Esophagus squamous epithelium (tissue), 5 donors: ENCODE measurements at regions not wholly inside any gene's neighbourhood (a gene's known extent, or its start where the extent isn't known, plus 50 kb on each side); places are given as distances from the start of the nearest gene placed in this dataset.
"Not testable (repeated sequence)": the region's sequence is repeated elsewhere in the genome, so short reads cannot be mapped to it uniquely, and the experiment has no call there.

Experiments
- DNase-seq: peaks from one replicate; lab custom pipeline; 2025; lab: John Stamatoyannopoulos, UW
- H3K27ac ChIP-seq, 4 donors: fragments of 200-600 bp; sonication (generic); one replicate each; pipeline ENCODE4 v1.5.1; 2016 to 2019; ENCODE audit warnings: mild to moderate bottlenecking in 1 of 4
- H3K27me3 ChIP-seq, 4 donors: fragments of 200-600 bp; sonication (generic); 1 replicate in 3 of 4; 2 replicates in 1 of 4; pipeline versions ENCODE4 v1.5.1 to v1.6.0; 2017 to 2021; ENCODE audit warnings: antibody characterized with exemption in 1 of 4
- H3K36me3 ChIP-seq, 3 donors: fragments of 200-600 bp; sonication (generic); one replicate each; pipeline ENCODE4 v1.5.1; 2016 to 2019
- H3K4me1 ChIP-seq, 3 donors: fragments of 200-600 bp; sonication (generic); one replicate each; pipeline ENCODE4 v1.5.1; 2017 to 2019
- H3K4me3 ChIP-seq, 4 donors: fragments of 200-600 bp; sonication (generic); 1 replicate in 3 of 4; 2 replicates in 1 of 4; pipeline ENCODE4 v1.5.1; 2016 to 2019; ENCODE audit warnings: mild to moderate bottlenecking in 2 of 4, moderate library complexity in 1 of 4
- H3K9me3 ChIP-seq, 3 donors: fragments of 200-600 bp; sonication (generic); one replicate each; pipeline ENCODE4 v1.5.1; 2016 to 2019
- CTCF ChIP-seq, 6 experiments: fragments of 450-650 bp in 4 of 6; fragments of 200-600 bp in 2 of 6; sonication (generic) in 2 of 6; IDR thresholded peaks; one replicate each; pipeline ENCODE4 v1.5.1; 2016 to 2019; ENCODE audit warnings: antibody characterized with exemption in 6 of 6, mild to moderate bottlenecking in 4 of 6, moderate library complexity in 4 of 6
- POLR2A ChIP-seq, 4 donors: fragments of 450-650 bp; IDR thresholded peaks; one replicate each; pipeline ENCODE4 v1.6.1; 2017; ENCODE audit warnings: antibody characterized with exemption in 4 of 4, mild to moderate bottlenecking in 4 of 4, moderate library complexity in 3 of 4
- WGBS, 2 donors: methylation state at CpG; one replicate each; pipeline ENCODE4 v1.1.5; 2018; 5-methylcytosine and 5-hydroxymethylcytosine counted together
- intact Hi-C: fragments of 100-400 bp; cut with DNase I; formaldehyde crosslinking; loops from one replicate; pipeline ENCODE4 v1.15.0; 2022
- donor health status: DM: yes; HTN: yes; CAD: no.

- Histone ChIP-seq H3K27me3 (no peaks in the 10 kb centered on the region), H3K36me3 (no peaks in the 10 kb centered on the region), H3K4me1 (no peaks in the 10 kb centered on the region), H3K4me3 (no peak overlapping the region), H3K27ac (no peak overlapping the region), H3K9me3 (no peaks in the 10 kb centered on the region)
- intact Hi-C loops: no loop called here
- 89 to 94% methylated on average over 6 of the region's 6 CpGs for WGBS, 2 donors
- no peak for DNase-seq
- TF ChIP-seq POLR2A (IDR thresholded peaks at IDR 0.05) (no peak), CTCF (IDR thresholded peaks at IDR 0.05) (no peak)
These were observed 86.8 kb downstream of the NDUFA12 start for GRCh38 chr12:94916663-94917062.

GRCh38 chr12:94909663-94910062, 93.8 kb downstream of the NDUFA12 start:
- WGBS, 2 donors: 27 to 49% methylated on average over 4 of the region's 4 CpGs
- TF ChIP-seq POLR2A (IDR thresholded peaks at IDR 0.05) (no peak), CTCF (IDR thresholded peaks at IDR 0.05) (no peak)
- Histone ChIP-seq H3K27me3 (no peaks in the 10 kb centered on the region), H3K27ac (no peak overlapping the region), H3K9me3 (peaks cover 0 to 9% (median 6%) of the 10 kb centered on the region in 3 donors), H3K4me3 (no peak overlapping the region), H3K36me3 (no peaks in the 10 kb centered on the region), H3K4me1 (peaks cover 0 to 6% (median 0%) of the 10 kb centered on the region in 3 donors)
- DNase-seq: no peak
- intact Hi-C loops: no loop called here

- H3K36me3 ChIP-seq, H3K27ac ChIP-seq, H3K27me3 ChIP-seq, intact Hi-C loops, H3K9me3 ChIP-seq, H3K4me1 ChIP-seq, H3K4me3 ChIP-seq, DNase-seq: not testable (repeated sequence)
- WGBS, 2 donors: 61 to 82% methylated on average over 4 of the region's 4 CpGs
These were observed 97.7 kb downstream of the NDUFA12 start for GRCh38 chr12:94905749-94906148.

GRCh38 chr12:94900496-94900895, 103.0 kb downstream of the NDUFA12 start:
- intact Hi-C loops: no loop called here
- no peak for DNase-seq
- Histone ChIP-seq H3K27me3 (no peaks in the 10 kb centered on the region), H3K36me3 (no peaks in the 10 kb centered on the region), H3K4me1 (no peaks in the 10 kb centered on the region), H3K9me3 (peaks cover 0 to 3% (median 0%) of the 10 kb centered on the region in 3 donors), H3K4me3 (no peak overlapping the region), H3K27ac (no peak overlapping the region)
- TF ChIP-seq POLR2A (IDR thresholded peaks at IDR 0.05): no peak
- no peak for TF ChIP-seq CTCF (IDR thresholded peaks at IDR 0.05)
- WGBS, 2 donors: 75 to 100% methylated on average over 1 to 2 of the region's 2 CpGs

GRCh38 chr12:94898388-94898787, 105.1 kb downstream of the NDUFA12 start:
- WGBS, 2 donors: 67 to 78% methylated on average over 1 of the region's 1 CpG
- intact Hi-C loops: no loop called here
- DNase-seq: no peak
- no peaks in the 10 kb centered on the region for H3K27me3 ChIP-seq
- TF ChIP-seq POLR2A (IDR thresholded peaks at IDR 0.05) (no peak), CTCF (IDR thresholded peaks at IDR 0.05) (peak in 1 of 6 experiments; percentile 21)
- no peaks in the 10 kb centered on the region for H3K9me3 ChIP-seq
- H3K27ac ChIP-seq: no peak overlapping the region
- no peaks in the 10 kb centered on the region for H3K36me3 ChIP-seq
- no peaks in the 10 kb centered on the region for H3K4me1 ChIP-seq
- H3K4me3 ChIP-seq: no peak overlapping the region
